OCI-LY1 (cell line): ENCODE measurements at regions not wholly inside any gene's neighbourhood (a gene's known extent, or its start where the extent isn't known, plus 50 kb on each side); places are given as distances from the start of the nearest gene placed in this dataset.

Source experiments
- H2AFZ ChIP-seq: fragments of 200-600 bp; sonication (generic), shearing (Covaris generic); 2 replicates; pipeline ENCODE4 v1.6.0; 2014; ENCODE audit warnings: antibody characterized with exemption, mild to moderate bottlenecking, low read length
- H3F3A ChIP-seq: fragments of 200-600 bp; sonication (generic), shearing (Covaris generic); 2 replicates; pipeline ENCODE4 v1.6.0; 2014; ENCODE audit warnings: mild to moderate bottlenecking, antibody characterized with exemption, low read length, moderate library complexity; ENCODE audit not compliant: insufficient read depth
- H3K27ac ChIP-seq: fragments of 200-600 bp; sonication (generic); 2 replicates; pipeline ENCODE4 v1.5.1; 2014; ENCODE audit warnings: low read length, mixed run types, mild to moderate bottlenecking, low read depth; ENCODE audit not compliant: poor library complexity, severe bottlenecking
- H3K27me3 ChIP-seq: fragments of 200-600 bp; sonication (generic); 2 replicates; pipeline ENCODE4 v1.6.0; 2014; ENCODE audit warnings: antibody characterized with exemption, mild to moderate bottlenecking, low read length, moderate library complexity; ENCODE audit not compliant: insufficient read depth
- H3K36me3 ChIP-seq: fragments of 200-600 bp; sonication (generic); 2 replicates; pipeline ENCODE4 v1.6.1; 2014; ENCODE audit warnings: mild to moderate bottlenecking, antibody characterized with exemption, low read length, moderate library complexity, mixed read lengths; ENCODE audit not compliant: insufficient read depth
- H3K4me1 ChIP-seq: fragments of 200-600 bp; sonication (generic); 2 replicates; pipeline ENCODE4 v1.5.1; 2014; ENCODE audit warnings: mild to moderate bottlenecking, low read length, moderate library complexity; ENCODE audit not compliant: insufficient read depth, severe bottlenecking
- H3K4me2 ChIP-seq: fragments of 200-600 bp; sonication (generic), shearing (Covaris generic); 2 replicates; pipeline ENCODE4 v1.6.1; 2014; ENCODE audit warnings: low read length
- H3K4me3 ChIP-seq: fragments of 200-600 bp; sonication (generic); 2 replicates; pipeline ENCODE4 v1.5.1; 2014; ENCODE audit warnings: low read length, low read depth, mild to moderate bottlenecking, mixed read lengths; ENCODE audit not compliant: poor library complexity, severe bottlenecking
- H3K79me2 ChIP-seq: fragments of 200-600 bp; shearing (Covaris generic); 2 replicates; pipeline ENCODE4 v1.6.1; 2016; ENCODE audit warnings: mixed run types, low read length, mixed read lengths; ENCODE audit not compliant: insufficient read depth
- H3K9ac ChIP-seq: fragments of 200-600 bp; sonication (generic), shearing (Covaris generic); 2 replicates; pipeline ENCODE4 v1.6.1; 2014; ENCODE audit warnings: mild to moderate bottlenecking, low read length, mixed read lengths
- H3K9me2 ChIP-seq: fragments of 200-600 bp; sonication (generic), shearing (Covaris generic); 2 replicates; pipeline ENCODE4 v1.6.1; 2014; ENCODE audit warnings: low read depth, mild to moderate bottlenecking, low read length, mixed read lengths
- H3K9me3 ChIP-seq: fragments of 200-600 bp; shearing (Covaris generic); 2 replicates; pipeline ENCODE4 v1.6.1; 2014; ENCODE audit warnings: low read length, mixed read lengths
- H4K20me1 ChIP-seq: fragments of 200-600 bp; sonication (generic), shearing (Covaris generic); 2 replicates; pipeline ENCODE4 v1.6.0; 2016; ENCODE audit warnings: mild to moderate bottlenecking, low read length; ENCODE audit not compliant: insufficient read depth
- EZH2 ChIP-seq: fragments of 200-600 bp; sonication (generic), shearing (Covaris generic); IDR thresholded peaks from 2 replicates; pipeline ENCODE4 v1.8.0; 2017; ENCODE audit warnings: borderline replicate concordance, mixed run types, mild to moderate bottlenecking, antibody characterized with exemption, low read length, moderate library complexity, mixed read lengths
- TF ChIP-seq, protein P1 (sequence below): fragments of 200-600 bp; sonication (generic), shearing (Covaris generic); IDR thresholded peaks from 2 replicates; pipeline ENCODE4 v1.5.1; 2017; ENCODE audit warnings: mild to moderate bottlenecking, antibody characterized with exemption, low read length, moderate library complexity, mixed read lengths

- Histone ChIP-seq H3K79me2 (no peaks in the 10 kb centered on the region), H3K9me3 (no peaks in the 10 kb centered on the region), H3K27me3 (no peaks in the 10 kb centered on the region), H3K4me3 (no peak overlapping the region), H3K36me3 (no peaks in the 10 kb centered on the region), H3F3A (no peaks in the 10 kb centered on the region), H3K9ac (no peak overlapping the region), H3K4me1 (no peaks in the 10 kb centered on the region), H4K20me1 (no peaks in the 10 kb centered on the region), H3K27ac (no peak overlapping the region), H2AFZ (no peak overlapping the region), H3K4me2 (no peak overlapping the region), H3K9me2 (no peaks in the 10 kb centered on the region)
- TF ChIP-seq, protein P1, sequence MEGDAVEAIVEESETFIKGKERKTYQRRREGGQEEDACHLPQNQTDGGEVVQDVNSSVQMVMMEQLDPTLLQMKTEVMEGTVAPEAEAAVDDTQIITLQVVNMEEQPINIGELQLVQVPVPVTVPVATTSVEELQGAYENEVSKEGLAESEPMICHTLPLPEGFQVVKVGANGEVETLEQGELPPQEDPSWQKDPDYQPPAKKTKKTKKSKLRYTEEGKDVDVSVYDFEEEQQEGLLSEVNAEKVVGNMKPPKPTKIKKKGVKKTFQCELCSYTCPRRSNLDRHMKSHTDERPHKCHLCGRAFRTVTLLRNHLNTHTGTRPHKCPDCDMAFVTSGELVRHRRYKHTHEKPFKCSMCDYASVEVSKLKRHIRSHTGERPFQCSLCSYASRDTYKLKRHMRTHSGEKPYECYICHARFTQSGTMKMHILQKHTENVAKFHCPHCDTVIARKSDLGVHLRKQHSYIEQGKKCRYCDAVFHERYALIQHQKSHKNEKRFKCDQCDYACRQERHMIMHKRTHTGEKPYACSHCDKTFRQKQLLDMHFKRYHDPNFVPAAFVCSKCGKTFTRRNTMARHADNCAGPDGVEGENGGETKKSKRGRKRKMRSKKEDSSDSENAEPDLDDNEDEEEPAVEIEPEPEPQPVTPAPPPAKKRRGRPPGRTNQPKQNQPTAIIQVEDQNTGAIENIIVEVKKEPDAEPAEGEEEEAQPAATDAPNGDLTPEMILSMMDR = no peak
- no peak for TF ChIP-seq EZH2
Observed at GRCh38 chr5:68032216-68032762, 183.3 kb upstream of the PIK3R1 start.

GRCh38 chr5:68028131-68028727 lies 187.3 kb upstream of the PIK3R1 start:
- Histone ChIP-seq H3K4me2 (no peak overlapping the region), H2AFZ (no peak overlapping the region), H3K27ac (no peak overlapping the region), H3K27me3 (no peaks in the 10 kb centered on the region), H3K9me2 (no peaks in the 10 kb centered on the region), H3F3A (no peaks in the 10 kb centered on the region), H3K4me3 (no peak overlapping the region), H3K36me3 (no peaks in the 10 kb centered on the region), H3K9ac (no peak overlapping the region), H3K79me2 (no peaks in the 10 kb centered on the region), H3K4me1 (no peaks in the 10 kb centered on the region), H3K9me3 (no peaks in the 10 kb centered on the region), H4K20me1 (no peaks in the 10 kb centered on the region)
- TF ChIP-seq, protein P1 = no peak
- TF ChIP-seq EZH2 = no peak

DNA sequence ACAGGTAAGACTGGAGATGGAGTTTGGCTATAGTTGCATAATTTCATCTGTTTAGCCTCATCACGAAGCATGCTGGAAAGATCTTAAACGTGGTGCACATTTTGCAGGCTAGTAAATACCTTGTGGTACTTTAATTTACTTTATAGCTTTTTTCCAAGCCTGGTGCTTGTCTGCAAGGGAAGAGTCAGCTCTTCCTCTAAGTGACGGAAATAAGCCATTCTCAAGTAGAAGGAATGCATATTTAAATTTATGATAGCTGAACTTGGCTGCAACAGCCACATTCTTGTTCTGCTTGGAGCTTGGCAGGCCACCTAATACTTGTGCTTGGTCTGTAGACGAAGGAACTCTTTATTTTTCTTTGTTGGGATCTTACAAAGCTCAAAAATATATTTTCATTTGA lies 188.0 kb upstream of the PIK3R1 start:
- Histone ChIP-seq H3F3A (no peaks in the 10 kb centered on the region), H3K4me3 (no peak overlapping the region), H3K9ac (no peak overlapping the region), H3K9me3 (no peaks in the 10 kb centered on the region), H3K4me1 (no peaks in the 10 kb centered on the region), H3K27me3 (no peaks in the 10 kb centered on the region), H3K79me2 (no peaks in the 10 kb centered on the region), H3K27ac (no peak overlapping the region), H3K9me2 (no peaks in the 10 kb centered on the region), H3K36me3 (no peaks in the 10 kb centered on the region), H3K4me2 (no peak overlapping the region), H4K20me1 (no peaks in the 10 kb centered on the region), H2AFZ (no peak overlapping the region)
- TF ChIP-seq, protein P1 = no peak
- TF ChIP-seq EZH2 = no peak
